HG02798 (cell line): ENCODE measurements at regions not wholly inside any gene's neighbourhood (a gene's known extent, or its start where the extent isn't known, plus 50 kb on each side); places are given as distances from the start of the nearest gene placed in this dataset.

ENCODE experiments used
- ATAC-seq: cut with Tn5 transposase; IDR thresholded peaks from one replicate; pipeline ENCODE4 v1.9.1; 2021; ENCODE audit warnings: mild to moderate bottlenecking; ENCODE audit not compliant: unreplicated experiment, poor library complexity

- ATAC-seq = no peak
These were observed 154.2 kb upstream of the PRMT8 start for GRCh38 chr12:3336606-3337311.

GRCh38 chr12:3337944-3338343 lies 153.1 kb upstream of the PRMT8 start:
- ATAC-seq = no peak

DNA sequence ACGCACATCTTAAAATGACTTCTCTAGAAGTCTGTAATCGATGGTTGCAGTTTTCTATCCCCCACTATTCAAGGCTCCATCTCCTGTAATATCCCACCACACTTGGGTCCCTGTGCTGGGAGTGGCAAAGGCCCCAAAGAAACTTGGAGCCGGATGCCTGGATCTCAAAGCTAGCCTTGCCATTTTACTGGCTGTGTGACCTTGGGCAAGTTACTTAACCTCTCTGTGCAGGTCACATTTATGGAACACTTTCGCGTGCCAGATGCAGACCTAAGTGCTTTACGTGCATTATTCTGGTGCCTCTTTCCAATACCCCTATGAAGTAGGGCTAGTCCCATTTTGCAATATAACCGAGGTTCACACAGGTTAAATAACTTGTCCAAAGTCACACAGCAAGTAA lies 151.8 kb upstream of the PRMT8 start:
- no peak for ATAC-seq

DNA sequence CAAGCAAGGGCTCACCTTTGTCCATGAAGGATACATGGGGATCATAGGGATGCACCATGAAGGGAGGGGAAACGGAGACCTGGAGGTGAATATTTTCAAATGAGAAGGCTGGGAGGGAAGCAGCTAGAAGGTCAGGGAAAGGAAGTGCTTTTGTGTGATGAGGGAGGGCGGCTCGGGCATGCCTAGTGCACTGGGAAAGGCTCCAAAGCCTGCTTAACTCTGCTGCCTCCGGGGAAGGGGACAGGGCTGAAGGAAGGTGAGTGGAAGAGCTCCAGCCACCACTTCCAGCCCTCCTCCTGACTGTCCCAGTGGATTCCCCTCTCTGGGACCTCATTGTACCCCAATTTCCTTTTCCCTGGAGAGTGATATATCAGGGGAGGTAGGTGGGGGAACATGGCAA lies 149.4 kb upstream of the PRMT8 start:
- ATAC-seq = no peak

GRCh38 chr12:3342051-3342450 lies 149.0 kb upstream of the PRMT8 start:
- ATAC-seq = no peak

DNA sequence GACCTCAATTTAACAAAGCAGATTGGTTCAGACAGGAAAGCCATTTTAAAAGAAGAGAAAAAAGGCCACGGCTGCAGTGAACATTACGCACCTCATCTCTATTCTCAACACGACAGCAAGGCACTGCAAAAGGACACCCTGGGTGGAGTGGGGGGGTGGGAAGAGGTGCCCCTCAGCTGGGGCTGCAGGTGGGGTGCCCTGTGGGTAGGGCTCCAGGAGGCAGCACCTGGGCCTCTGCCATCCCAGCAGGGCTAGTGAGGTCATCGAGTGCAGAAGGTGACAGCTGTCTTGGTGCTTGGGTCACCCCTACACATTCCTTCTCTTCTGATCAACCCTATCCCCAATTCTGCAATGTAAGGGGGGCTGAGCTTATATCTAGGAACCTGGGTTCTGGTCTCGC lies 142.9 kb upstream of the PRMT8 start:
- ATAC-seq = no peak

- ATAC-seq = no peak
These were observed 140.6 kb upstream of the PRMT8 start for GRCh38 chr12:3350432-3350831.

DNA sequence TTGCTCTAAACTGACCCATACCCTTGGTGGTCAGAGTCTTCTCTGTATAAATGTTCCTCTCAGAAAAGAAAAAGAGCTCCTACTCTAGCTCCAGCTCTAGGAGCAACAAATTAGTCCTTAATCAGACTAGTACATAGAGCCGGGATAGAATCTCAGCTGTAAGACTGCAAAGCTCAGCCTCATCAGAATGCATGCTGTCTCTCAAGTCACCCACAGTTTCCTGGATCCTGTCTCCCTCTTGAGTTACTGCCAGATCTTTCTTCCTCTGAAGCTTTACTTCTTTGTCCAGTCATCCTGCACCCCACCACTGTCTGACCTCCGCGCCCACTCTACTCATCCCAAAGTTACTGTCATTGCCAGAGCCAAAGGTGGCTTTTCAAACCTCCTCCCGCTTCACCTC lies 139.3 kb upstream of the PRMT8 start:
- no peak for ATAC-seq

GRCh38 chr12:3352230-3352629 lies 138.8 kb upstream of the PRMT8 start:
- ATAC-seq = no peak

- no peak for ATAC-seq
These were observed 137.4 kb upstream of the PRMT8 start for GRCh38 chr12:3353621-3354020.

DNA sequence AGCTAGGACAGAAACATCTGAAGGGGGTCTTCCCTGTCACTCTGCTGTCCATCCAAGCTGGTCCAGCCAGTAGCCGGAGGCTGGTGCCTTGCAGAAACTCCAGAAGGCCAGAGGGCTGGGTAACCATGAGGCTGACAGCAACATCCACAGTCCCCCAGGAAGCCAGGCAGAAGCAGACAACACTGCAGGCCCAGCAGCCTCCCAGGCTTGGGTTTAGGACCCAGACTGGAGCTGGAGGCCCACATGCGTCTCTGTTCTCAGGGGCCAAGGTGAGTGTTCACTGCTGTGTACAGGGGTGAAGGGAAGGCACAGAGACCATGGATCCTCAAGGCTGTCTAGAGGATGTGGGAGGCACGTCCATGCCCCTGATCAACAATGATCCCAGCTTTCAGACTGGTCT lies 136.4 kb upstream of the PRMT8 start:
- no peak for ATAC-seq

GRCh38 chr12:3355378-3355900 lies 135.6 kb upstream of the PRMT8 start:
- ATAC-seq = no peak

GRCh38 chr12:3357950-3358525 lies 133.0 kb upstream of the PRMT8 start:
- ATAC-seq = no peak

GRCh38 chr12:3359478-3359877 lies 131.5 kb upstream of the PRMT8 start:
- no peak for ATAC-seq

DNA sequence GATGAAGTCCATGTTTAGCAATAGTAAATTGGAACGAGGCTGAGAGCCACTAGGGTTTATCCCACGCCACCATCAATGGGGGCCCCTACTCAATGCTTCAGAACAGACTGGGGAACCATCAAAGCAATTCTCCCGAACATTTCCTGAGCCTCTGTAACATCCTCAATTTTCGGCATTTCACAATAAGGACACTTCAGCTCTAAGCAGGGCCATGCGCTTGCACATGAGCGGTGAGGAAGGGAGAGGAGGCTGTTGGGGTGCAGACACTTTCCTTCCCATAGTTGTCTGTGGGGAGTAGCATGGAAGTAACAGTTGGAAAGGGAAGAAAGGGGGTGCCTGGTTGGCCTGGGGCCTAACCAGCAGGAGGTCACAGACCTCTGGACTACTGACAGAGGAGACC lies 129.9 kb upstream of the PRMT8 start:
- ATAC-seq = no peak

- ATAC-seq = no peak
These were observed 128.3 kb upstream of the PRMT8 start for GRCh38 chr12:3362737-3363136.

- no peak for ATAC-seq
These were observed 127.4 kb upstream of the PRMT8 start for GRCh38 chr12:3363608-3364007.

DNA sequence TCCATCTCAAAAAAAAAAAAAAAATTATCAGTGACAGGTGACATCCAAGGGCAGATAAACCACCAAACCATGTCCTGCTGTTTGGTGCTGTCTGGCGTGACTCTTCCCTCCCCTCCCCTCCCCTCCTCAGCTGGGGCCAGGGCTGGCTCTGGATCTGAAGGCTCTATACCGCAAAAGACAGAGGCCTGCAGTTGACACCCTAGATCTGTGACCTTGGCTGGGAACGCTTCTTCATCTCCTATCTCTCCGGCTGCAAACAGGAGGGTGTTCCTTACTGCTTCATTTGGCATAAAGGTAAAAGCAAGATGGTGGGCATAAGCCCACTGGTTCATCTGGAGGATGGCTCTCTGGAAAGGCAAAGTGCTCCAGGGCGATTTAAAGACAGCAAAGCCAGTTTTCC lies 126.8 kb upstream of the PRMT8 start:
- ATAC-seq = no peak

- no peak for ATAC-seq
These were observed 126.1 kb upstream of the PRMT8 start for GRCh38 chr12:3364661-3365462.

GRCh38 chr12:3365463-3366411 lies 125.3 kb upstream of the PRMT8 start:
- ATAC-seq = peak; percentile 34
